Liver (tissue), 8 donors: ENCODE measurements at regions not wholly inside any gene's neighbourhood (a gene's known extent, or its start where the extent isn't known, plus 50 kb on each side); places are given as distances from the start of the nearest gene placed in this dataset.

Experiments
- DNase-seq: peaks from one replicate; pipeline ENCODE4 v3.0.0-alpha.2; 2017; ENCODE audit warnings: low spot score
- H3K27ac ChIP-seq, 2 donors: one replicate each; pipeline ENCODE4 v1.7.0; 2013; ENCODE audit warnings: inconsistent platforms in 2 of 2, low read length in 2 of 2, control low read depth in 1 of 2, low read depth in 1 of 2, mild to moderate bottlenecking in 1 of 2
- H3K27me3 ChIP-seq, 4 donors: one replicate each; pipeline versions ENCODE4 v1.6.1 to v1.7.0; 2013; ENCODE audit warnings: low read length in 3 of 4, inconsistent platforms in 1 of 4, mild to moderate bottlenecking in 1 of 4, moderate library complexity in 1 of 4; ENCODE audit not compliant: control insufficient read depth in 4 of 4, insufficient read depth in 4 of 4
- H3K36me3 ChIP-seq, 4 donors: one replicate each; pipeline versions ENCODE4 v1.6.1 to v1.7.0; 2013; ENCODE audit warnings: low read length in 3 of 4, mild to moderate bottlenecking in 3 of 4, low read depth in 1 of 4, moderate library complexity in 1 of 4; ENCODE audit not compliant: control insufficient read depth in 4 of 4, insufficient read depth in 3 of 4
- H3K4me1 ChIP-seq, 4 donors: one replicate each; pipeline versions ENCODE4 v1.6.1 to v1.7.0; 2013; ENCODE audit warnings: low read length in 3 of 4, mild to moderate bottlenecking in 3 of 4, moderate library complexity in 1 of 4; ENCODE audit not compliant: control insufficient read depth in 4 of 4, insufficient read depth in 4 of 4
- H3K4me3 ChIP-seq, 3 donors: one replicate each; pipeline versions ENCODE4 v1.6.1 to v1.7.0; 2013; ENCODE audit warnings: low read length in 3 of 3, control low read depth in 1 of 3, low read depth in 1 of 3, mild to moderate bottlenecking in 1 of 3
- H3K9ac ChIP-seq, 2 donors: one replicate each; pipeline ENCODE4 v1.7.0; 2013; ENCODE audit warnings: low read length in 2 of 2, mild to moderate bottlenecking in 2 of 2, moderate library complexity in 2 of 2, control low read depth in 1 of 2, low read depth in 1 of 2
- H3K9me3 ChIP-seq, 4 donors: one replicate each; pipeline versions ENCODE4 v1.6.1 to v1.7.0; 2013; ENCODE audit warnings: low read length in 3 of 4; ENCODE audit not compliant: control insufficient read depth in 4 of 4
- ATF3 ChIP-seq: IDR thresholded peaks from 2 replicates; pipeline ENCODE4 v1.6.1; 2016; ENCODE audit warnings: antibody characterized with exemption
- CTCF ChIP-seq: fragments of 150-350 bp; IDR thresholded peaks from 2 replicates; pipeline ENCODE4 v1.5.1; 2017; ENCODE audit warnings: improper control_type of control experiment, low read depth, low read length; ENCODE audit not compliant: missing input control
- EGR1 ChIP-seq, 2 donors: IDR thresholded peaks; 2 replicates each; pipeline ENCODE4 v1.6.1; 2016 to 2018; ENCODE audit warnings: antibody characterized with exemption in 2 of 2, low read depth in 2 of 2
- FOXA1 ChIP-seq: IDR thresholded peaks from 2 replicates; pipeline ENCODE4 v1.6.1; 2016; ENCODE audit warnings: antibody characterized with exemption
- FOXA2 ChIP-seq: IDR thresholded peaks from 2 replicates; pipeline ENCODE4 v1.6.1; 2016; ENCODE audit warnings: antibody characterized with exemption
- GABPA ChIP-seq, 2 donors: IDR thresholded peaks in 1 of 2; conservative IDR thresholded peaks in 1 of 2; 2 replicates each; pipeline ENCODE4 v1.6.1; 2016; ENCODE audit warnings: antibody characterized with exemption in 2 of 2, mild to moderate bottlenecking in 1 of 2, moderate library complexity in 1 of 2
- HNF4A ChIP-seq, 2 donors: conservative IDR thresholded peaks; 2 replicates each; pipeline ENCODE4 v1.6.1; 2016; ENCODE audit warnings: antibody characterized with exemption in 2 of 2, mild to moderate bottlenecking in 2 of 2
- HNF4G ChIP-seq: IDR thresholded peaks from 2 replicates; pipeline ENCODE4 v1.6.1; 2016; ENCODE audit warnings: antibody characterized with exemption
- JUND ChIP-seq, 2 donors: IDR thresholded peaks; 2 replicates each; pipeline ENCODE4 v1.6.1; 2016; ENCODE audit warnings: antibody characterized with exemption in 2 of 2
- MAX ChIP-seq: IDR thresholded peaks from 2 replicates; pipeline ENCODE4 v1.6.1; 2016; ENCODE audit warnings: antibody characterized with exemption
- NR2F2 ChIP-seq: IDR thresholded peaks from 2 replicates; pipeline ENCODE4 v1.6.1; 2016; ENCODE audit warnings: antibody characterized with exemption
- REST ChIP-seq: IDR thresholded peaks from 2 replicates; pipeline ENCODE4 v1.6.1; 2016; ENCODE audit warnings: antibody characterized with exemption, mild to moderate bottlenecking
- SP1 ChIP-seq: IDR thresholded peaks from 2 replicates; pipeline ENCODE4 v1.6.1; 2018; ENCODE audit warnings: antibody characterized with exemption, mild to moderate bottlenecking
- TAF1 ChIP-seq: conservative IDR thresholded peaks from 2 replicates; pipeline ENCODE4 v1.6.1; 2016; ENCODE audit warnings: antibody characterized with exemption, mild to moderate bottlenecking
- ZBTB33 ChIP-seq: IDR thresholded peaks from 2 replicates; pipeline ENCODE4 v1.6.1; 2016; ENCODE audit warnings: antibody characterized with exemption
- WGBS: extraction: QIAGEN DNeasy Blood & Tissue Kit; methylation state at CpG from one replicate; pipeline ENCODE4 v1.1.7; 2013; 5-methylcytosine and 5-hydroxymethylcytosine counted together
- donor health status: healthy.
- donor health status: healthy.
- donor health status: healthy.
- donor health status: healthy.
- donor health status: healthy.

- H3K4me1 ChIP-seq = no peaks in the 10 kb centered on the region
- no peaks in the 10 kb centered on the region for H3K27me3 ChIP-seq
- H3K9me3 ChIP-seq = no peaks in the 10 kb centered on the region
- H3K4me3 ChIP-seq = no peak overlapping the region
- H3K27ac ChIP-seq = no peak overlapping the region
- no peaks in the 10 kb centered on the region for H3K36me3 ChIP-seq
- DNase-seq = no peak
- 34% methylated on average over 3 of the region's 3 CpGs for WGBS
- no peak overlapping the region for H3K9ac ChIP-seq
- TF ChIP-seq CTCF = no peak
- TF ChIP-seq FOXA2 = no peak
- TF ChIP-seq ATF3 = no peak
- no peak for TF ChIP-seq TAF1
- no peak for TF ChIP-seq MAX
- TF ChIP-seq REST = no peak
- TF ChIP-seq HNF4G = no peak
- TF ChIP-seq ZBTB33 = no peak
- TF ChIP-seq SP1 = no peak
- no peak for TF ChIP-seq GABPA (IDR thresholded peaks at IDR 0.05 in 1 of 2, conservative IDR thresholded peaks at IDR 0.05 in 1 of 2)
- TF ChIP-seq JUND (IDR thresholded peaks at IDR 0.05) = no peak
Observed at GRCh38 chr4:4930677-4931076, 71.2 kb downstream of the MSX1 start.

- H3K36me3 ChIP-seq = no peaks in the 10 kb centered on the region
- no peak overlapping the region for H3K27ac ChIP-seq
- no peaks in the 10 kb centered on the region for H3K9me3 ChIP-seq
- WGBS = 85% methylated on average over 8 of the region's 8 CpGs
- no peaks in the 10 kb centered on the region for H3K4me1 ChIP-seq
- no peak for DNase-seq
- H3K4me3 ChIP-seq = no peak overlapping the region
- no peaks in the 10 kb centered on the region for H3K27me3 ChIP-seq
- no peak overlapping the region for H3K9ac ChIP-seq
- no peak for TF ChIP-seq ATF3
- no peak for TF ChIP-seq TAF1
- no peak for TF ChIP-seq HNF4A (conservative IDR thresholded peaks at IDR 0.05)
- TF ChIP-seq MAX = no peak
- no peak for TF ChIP-seq HNF4G
- no peak for TF ChIP-seq EGR1 (IDR thresholded peaks at IDR 0.05; ENCODE audit: low read depth in 2 of 2)
- TF ChIP-seq GABPA (IDR thresholded peaks at IDR 0.05 in 1 of 2, conservative IDR thresholded peaks at IDR 0.05 in 1 of 2) = no peak
- no peak for TF ChIP-seq FOXA1
- no peak for TF ChIP-seq NR2F2
- no peak for TF ChIP-seq ZBTB33
- TF ChIP-seq CTCF = no peak
Observed at GRCh38 chr4:4935974-4936373, 76.5 kb downstream of the MSX1 start.
